ENCODE measurements at regions not wholly inside any gene's neighbourhood (a gene's known extent, or its start where the extent isn't known, plus 50 kb on each side); places are given as distances from the start of the nearest gene placed in this dataset.

DNA sequence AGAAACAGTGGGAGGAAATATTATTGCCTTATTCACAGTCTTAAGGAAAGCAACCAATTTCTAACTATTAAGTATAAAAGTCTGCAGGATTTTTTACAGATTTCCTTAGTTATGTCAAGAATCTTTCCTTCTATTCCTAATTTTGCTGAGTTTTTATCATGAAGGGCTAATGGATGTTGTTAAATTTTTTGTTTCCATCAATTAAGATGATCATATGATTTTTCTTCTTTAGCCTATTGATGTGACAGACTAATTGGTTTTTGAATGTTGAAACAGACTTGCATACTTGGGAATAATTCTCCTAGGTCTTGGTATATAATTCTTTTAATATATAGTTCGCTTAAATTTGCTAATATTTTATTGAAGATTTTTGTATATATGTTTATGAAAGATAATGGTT lies 569.1 kb upstream of the KCND2 start:
- H3K4me3 ChIP-seq (ENCODE audit: low read length) = no peak overlapping the region
- no peak for DNase-seq (ENCODE audit: low read depth)
- TF ChIP-seq, protein P1, sequence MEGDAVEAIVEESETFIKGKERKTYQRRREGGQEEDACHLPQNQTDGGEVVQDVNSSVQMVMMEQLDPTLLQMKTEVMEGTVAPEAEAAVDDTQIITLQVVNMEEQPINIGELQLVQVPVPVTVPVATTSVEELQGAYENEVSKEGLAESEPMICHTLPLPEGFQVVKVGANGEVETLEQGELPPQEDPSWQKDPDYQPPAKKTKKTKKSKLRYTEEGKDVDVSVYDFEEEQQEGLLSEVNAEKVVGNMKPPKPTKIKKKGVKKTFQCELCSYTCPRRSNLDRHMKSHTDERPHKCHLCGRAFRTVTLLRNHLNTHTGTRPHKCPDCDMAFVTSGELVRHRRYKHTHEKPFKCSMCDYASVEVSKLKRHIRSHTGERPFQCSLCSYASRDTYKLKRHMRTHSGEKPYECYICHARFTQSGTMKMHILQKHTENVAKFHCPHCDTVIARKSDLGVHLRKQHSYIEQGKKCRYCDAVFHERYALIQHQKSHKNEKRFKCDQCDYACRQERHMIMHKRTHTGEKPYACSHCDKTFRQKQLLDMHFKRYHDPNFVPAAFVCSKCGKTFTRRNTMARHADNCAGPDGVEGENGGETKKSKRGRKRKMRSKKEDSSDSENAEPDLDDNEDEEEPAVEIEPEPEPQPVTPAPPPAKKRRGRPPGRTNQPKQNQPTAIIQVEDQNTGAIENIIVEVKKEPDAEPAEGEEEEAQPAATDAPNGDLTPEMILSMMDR (conservative IDR thresholded peaks at IDR 0.05; ENCODE audit: low read length) = no peak

DNA sequence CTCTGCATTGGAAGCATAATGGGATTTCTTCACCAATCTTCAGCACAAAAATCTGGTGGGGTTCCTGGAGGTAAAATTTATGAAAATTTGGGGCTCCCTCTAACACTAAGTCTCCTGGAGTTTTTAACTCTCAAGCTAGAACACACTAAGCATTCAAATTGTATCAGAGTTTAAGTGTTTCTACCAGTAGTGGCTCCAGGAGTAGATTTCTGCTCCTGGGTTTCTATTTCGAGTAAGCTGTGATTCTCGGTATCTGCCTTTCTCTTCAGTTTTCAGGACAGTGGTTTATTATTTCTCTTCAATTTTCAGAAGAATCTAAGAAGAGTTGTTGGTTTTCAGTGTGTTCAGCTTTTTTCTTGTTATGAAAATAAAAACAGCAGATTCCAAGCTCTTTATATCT lies 566.4 kb upstream of the KCND2 start:
- H3K4me3 ChIP-seq (ENCODE audit: low read length) = no peak overlapping the region
- TF ChIP-seq, protein P1 (conservative IDR thresholded peaks at IDR 0.05; ENCODE audit: low read length) = no peak
- no peak for DNase-seq (ENCODE audit: low read depth)

DNA sequence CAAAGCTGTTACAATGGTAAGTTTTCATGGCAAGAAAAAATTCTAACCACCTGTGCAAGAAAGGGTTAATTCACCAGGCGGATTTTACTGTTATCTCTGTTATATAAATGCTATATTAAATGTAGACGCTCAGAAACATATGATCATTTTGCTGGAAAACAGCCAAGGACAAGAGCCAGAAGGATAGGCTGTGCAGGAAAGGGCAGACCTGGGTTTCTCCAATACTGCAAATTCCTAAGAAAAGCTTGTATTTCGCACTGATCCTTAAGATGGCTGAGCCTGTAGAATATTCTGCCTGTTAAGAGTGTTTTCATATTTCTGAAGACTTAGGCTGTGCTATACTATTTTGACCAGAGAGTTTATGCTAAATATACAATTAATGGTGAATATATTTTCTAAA lies 564.1 kb upstream of the KCND2 start:
- H3K4me3 ChIP-seq (ENCODE audit: low read length) = no peak overlapping the region
- DNase-seq (ENCODE audit: low read depth) = no peak

DNA sequence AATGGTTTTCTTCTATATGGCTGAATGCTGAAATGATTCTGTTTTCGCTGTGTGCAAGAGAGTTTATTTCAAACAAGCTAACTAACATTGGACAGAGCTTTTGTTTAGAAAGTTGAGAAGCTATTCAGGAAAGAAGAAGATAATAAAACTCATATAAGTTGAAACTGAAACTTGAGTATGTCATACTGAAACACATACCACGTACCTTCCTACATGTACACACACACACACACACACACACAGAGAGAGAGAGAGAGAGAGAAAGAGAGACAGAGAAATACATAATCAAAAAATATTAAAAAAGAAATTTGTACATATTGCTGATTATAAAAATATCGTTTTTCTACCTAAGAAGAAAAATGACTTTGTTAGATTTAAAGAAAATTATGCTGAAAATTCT lies 561.9 kb upstream of the KCND2 start:
- H3K4me3 ChIP-seq (ENCODE audit: low read length) = no peak overlapping the region
- TF ChIP-seq, protein P1 (conservative IDR thresholded peaks at IDR 0.05; ENCODE audit: low read length) = no peak
- DNase-seq (ENCODE audit: low read depth) = no peak

More for the DNA sequence above, 564.1 kb upstream of the KCND2 start:
- TF ChIP-seq, protein P1 (conservative IDR thresholded peaks at IDR 0.05; ENCODE audit: low read length) = no peak

DNA sequence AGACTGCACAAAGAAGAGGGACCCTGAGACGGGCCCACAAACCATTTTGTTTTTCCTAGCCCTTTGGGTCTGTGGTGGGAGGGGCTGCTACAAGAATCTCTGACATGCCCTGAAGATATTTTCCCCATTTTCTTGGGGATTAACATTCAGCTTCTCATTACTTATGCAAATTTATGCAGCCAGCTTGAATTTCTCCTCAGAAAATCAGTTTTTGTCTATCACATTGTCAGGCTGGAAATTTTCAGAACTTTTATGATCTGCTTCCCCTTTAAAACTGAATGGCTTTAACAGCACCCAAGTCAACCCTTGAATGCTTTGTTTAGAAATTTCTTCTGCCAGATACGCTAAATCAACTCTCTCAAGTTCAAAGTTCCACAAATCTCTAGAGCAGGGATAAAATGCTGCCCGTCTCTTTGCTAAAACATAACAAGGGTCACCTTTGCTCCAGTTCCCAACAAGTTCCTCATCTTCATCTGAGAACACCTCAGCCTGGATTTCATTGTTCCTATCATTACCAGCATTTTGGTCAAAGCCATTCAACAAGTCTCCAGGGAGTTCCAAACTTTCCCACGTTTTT lies 560.0 kb upstream of the KCND2 start:
- TF ChIP-seq, protein P1 (conservative IDR thresholded peaks at IDR 0.05; ENCODE audit: low read length) = no peak
- H3K4me3 ChIP-seq (ENCODE audit: low read length) = no peak overlapping the region

DNA sequence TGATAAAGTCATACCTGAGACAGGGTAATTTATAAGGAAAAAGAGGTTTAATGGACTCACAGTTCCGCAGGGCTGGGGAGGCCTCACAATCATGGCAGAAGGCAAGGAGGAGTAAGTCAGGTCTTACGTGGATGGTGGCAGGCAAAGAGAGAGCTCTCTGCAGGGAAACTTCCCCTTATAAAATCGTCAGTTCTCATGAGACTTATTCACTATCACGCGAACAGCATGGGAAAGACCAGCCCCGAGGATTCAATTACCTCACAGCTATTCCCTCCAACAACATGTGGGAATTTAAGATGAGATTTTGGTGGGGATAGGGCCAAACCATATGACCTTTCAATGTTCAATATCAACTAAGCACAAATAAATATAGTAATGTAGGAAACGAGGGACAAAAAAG lies 559.4 kb upstream of the KCND2 start:
- TF ChIP-seq, protein P1 (conservative IDR thresholded peaks at IDR 0.05; ENCODE audit: low read length) = no peak
- DNase-seq (ENCODE audit: low read depth) = no peak
- no peak overlapping the region for H3K4me3 ChIP-seq (ENCODE audit: low read length)

More for the DNA sequence above, 560.0 kb upstream of the KCND2 start:
- DNase-seq (ENCODE audit: low read depth) = no peak

DNA sequence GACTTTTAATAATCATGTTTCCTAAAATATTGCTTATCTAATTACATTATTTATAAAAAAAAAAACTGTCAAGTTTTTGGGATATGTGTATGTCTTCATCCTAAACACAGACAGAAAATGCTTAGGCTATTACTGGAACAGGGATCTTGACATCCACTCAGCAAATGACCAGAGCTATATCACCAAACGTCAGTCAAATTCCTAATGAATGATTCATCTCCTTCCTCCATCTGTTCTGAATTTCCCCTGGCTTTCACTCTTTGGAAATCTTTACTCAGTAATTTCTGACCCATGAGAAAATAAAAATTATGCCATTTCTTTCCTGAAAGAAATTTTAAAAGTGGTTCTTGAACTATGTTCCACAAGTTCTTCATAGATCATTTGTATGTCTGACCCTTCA lies 552.4 kb upstream of the KCND2 start:
- DNase-seq (ENCODE audit: low read depth) = peak; percentile 60
- TF ChIP-seq, protein P1 (conservative IDR thresholded peaks at IDR 0.05; ENCODE audit: low read length) = no peak
- no peak overlapping the region for H3K4me3 ChIP-seq (ENCODE audit: low read length)
